GM12865 (cell line): ENCODE measurements at regions not wholly inside any gene's neighbourhood (a gene's known extent, or its start where the extent isn't known, plus 50 kb on each side); places are given as distances from the start of the nearest gene placed in this dataset.

Source experiments
- DNase-seq: peaks from one replicate; pipeline ENCODE4 v3.0.0; 2010; ENCODE audit warnings: low read depth
- H3K4me3 ChIP-seq: 2 replicates; pipeline ENCODE4 v1.5.1; 2011; ENCODE audit warnings: mild to moderate bottlenecking, low read depth, low read length, control low read depth
- CTCF ChIP-seq: IDR thresholded peaks from 2 replicates; pipeline ENCODE4 v1.5.1; 2011; ENCODE audit warnings: low read length, control low read depth, low read depth, inconsistent platforms; ENCODE audit not compliant: insufficient read depth; ENCODE audit errors: missing control alignments

GRCh38 chr2:8303322-8303832, 378.5 kb upstream of the ID2 start:
- peak; percentile 98 for DNase-seq
- TF ChIP-seq CTCF = peak; percentile 31
- H3K4me3 ChIP-seq = no peak overlapping the region

- H3K4me3 ChIP-seq = no peak overlapping the region
- no peak for DNase-seq
- no peak for TF ChIP-seq CTCF
These were observed 376.8 kb upstream of the ID2 start for GRCh38 chr2:8304821-8305766.

- H3K4me3 ChIP-seq = no peak overlapping the region
- DNase-seq = peak; percentile 60
These were observed 375.1 kb upstream of the ID2 start for GRCh38 chr2:8306530-8307351.

GRCh38 chr2:8307606-8308180, 374.2 kb upstream of the ID2 start:
- H3K4me3 ChIP-seq = no peak overlapping the region
- no peak for TF ChIP-seq CTCF
- no peak for DNase-seq

More at GRCh38 chr2:8306530-8307351, 375.1 kb upstream of the ID2 start:
- no peak for TF ChIP-seq CTCF

- DNase-seq = no peak
- H3K4me3 ChIP-seq = no peak overlapping the region
- no peak for TF ChIP-seq CTCF
These were observed 372.7 kb upstream of the ID2 start for GRCh38 chr2:8309131-8309530.

- peak; percentile 27 for DNase-seq
- no peak for TF ChIP-seq CTCF
- H3K4me3 ChIP-seq = no peak overlapping the region
These were observed 371.1 kb upstream of the ID2 start for GRCh38 chr2:8310557-8311455.
